ENCODE measurements at regions not wholly inside any gene's neighbourhood (a gene's known extent, or its start where the extent isn't known, plus 50 kb on each side); places are given as distances from the start of the nearest gene placed in this dataset.

- H3K4me1 ChIP-seq = no peaks in the 10 kb centered on the region
- TF ChIP-seq CTCF (IDR thresholded peaks at IDR 0.05; ENCODE audit: insufficient read depth in 1 of 2, low read depth in 1 of 2, low read length in 1 of 2, severe bottlenecking in 1 of 2, unreplicated experiment in 1 of 2) = no peak
- no peaks in the 10 kb centered on the region for H3K27me3 ChIP-seq (replicated peaks; ENCODE audit: control insufficient read depth, insufficient read depth, low read length)
- H3K36me3 Mint-ChIP-seq (ENCODE audit: insufficient read depth, unreplicated experiment) = no peaks in the 10 kb centered on the region
- no peak for DNase-seq
- peaks cover 22% of the 10 kb centered on the region for H3K27me3 Mint-ChIP-seq (ENCODE audit: insufficient read depth, unreplicated experiment)
- POLR2A ChIA-PET = no interaction called here
- H3K4me3 Mint-ChIP-seq (ENCODE audit: unreplicated experiment) = no peak overlapping the region
- no peak overlapping the region for H3K4me3 ChIP-seq (ENCODE audit: low read depth, low read length)
- H3K36me3 ChIP-seq (ENCODE audit: control insufficient read depth, insufficient read depth, low read length) = no peaks in the 10 kb centered on the region
- intact Hi-C loops (cut with micrococcal nuclease; ENCODE audit: unreplicated experiment) = no loop called here
- no peaks in the 10 kb centered on the region for H3K9me3 ChIP-seq
- no TSS peak for BruUV-seq (replicated peaks)
- no peaks in the 10 kb centered on the region for H3K4me1 Mint-ChIP-seq (ENCODE audit: low read depth, unreplicated experiment)
- CTCF ChIA-PET = no interaction called here
- H3K27ac Mint-ChIP-seq (ENCODE audit: unreplicated experiment) = no peak overlapping the region
- H3K9me3 Mint-ChIP-seq (ENCODE audit: unreplicated experiment) = no peaks in the 10 kb centered on the region
These were observed 78.7 kb upstream of the ACTBL2 start for GRCh38 chr5:57561231-57561842.

GRCh38 chr5:57559110-57559635 lies 76.6 kb upstream of the ACTBL2 start:
- H3K4me1 Mint-ChIP-seq (ENCODE audit: low read depth, unreplicated experiment) = no peaks in the 10 kb centered on the region
- H3K27me3 Mint-ChIP-seq (ENCODE audit: insufficient read depth, unreplicated experiment) = peaks cover 20% of the 10 kb centered on the region
- no peak for TF ChIP-seq CTCF (IDR thresholded peaks at IDR 0.05; ENCODE audit: insufficient read depth in 1 of 2, low read depth in 1 of 2, low read length in 1 of 2, severe bottlenecking in 1 of 2, unreplicated experiment in 1 of 2)
- no peak for DNase-seq
- no peaks in the 10 kb centered on the region for H3K4me1 ChIP-seq
- intact Hi-C loops (cut with micrococcal nuclease; ENCODE audit: unreplicated experiment) = no loop called here
- no peak overlapping the region for H3K4me3 ChIP-seq (ENCODE audit: low read depth, low read length)
- no peak overlapping the region for H3K4me3 Mint-ChIP-seq (ENCODE audit: unreplicated experiment)
- no peaks in the 10 kb centered on the region for H3K36me3 Mint-ChIP-seq (ENCODE audit: insufficient read depth, unreplicated experiment)
- H3K9me3 ChIP-seq = no peaks in the 10 kb centered on the region
- BruUV-seq (replicated peaks) = no TSS peak
- POLR2A ChIA-PET = no interaction called here
- H3K36me3 ChIP-seq (ENCODE audit: control insufficient read depth, insufficient read depth, low read length) = no peaks in the 10 kb centered on the region
- no peaks in the 10 kb centered on the region for H3K9me3 Mint-ChIP-seq (ENCODE audit: unreplicated experiment)
- no peaks in the 10 kb centered on the region for H3K27me3 ChIP-seq (replicated peaks; ENCODE audit: control insufficient read depth, insufficient read depth, low read length)
- CTCF ChIA-PET = no interaction called here
- no peak overlapping the region for H3K27ac Mint-ChIP-seq (ENCODE audit: unreplicated experiment)

GRCh38 chr5:57552033-57552432 lies 69.4 kb upstream of the ACTBL2 start:
- 0 out of 2 replicates have a peak, but pooled peaks cover 1% of the 10 kb centered on the region for H3K27me3 ChIP-seq (replicated peaks; ENCODE audit: control insufficient read depth, insufficient read depth, low read length)
- BruUV-seq (replicated peaks) = no TSS peak
- H3K4me3 ChIP-seq (ENCODE audit: low read depth, low read length) = no peak overlapping the region
- no peaks in the 10 kb centered on the region for H3K9me3 ChIP-seq
- Mint-ChIP-seq H3K27ac (ENCODE audit: unreplicated experiment) (no peak overlapping the region), H3K27me3 (ENCODE audit: insufficient read depth, unreplicated experiment) (peaks cover 17% of the 10 kb centered on the region), H3K4me3 (ENCODE audit: unreplicated experiment) (no peak overlapping the region), H3K4me1 (ENCODE audit: low read depth, unreplicated experiment) (no peaks in the 10 kb centered on the region), H3K36me3 (ENCODE audit: insufficient read depth, unreplicated experiment) (no peaks in the 10 kb centered on the region), H3K9me3 (ENCODE audit: unreplicated experiment) (peaks cover 8% of the 10 kb centered on the region)
- CTCF ChIA-PET = no interaction called here
- no peaks in the 10 kb centered on the region for H3K36me3 ChIP-seq (ENCODE audit: control insufficient read depth, insufficient read depth, low read length)
- intact Hi-C loops (cut with micrococcal nuclease; ENCODE audit: unreplicated experiment) = no loop called here
- DNase-seq = no peak
- H3K4me1 ChIP-seq = no peaks in the 10 kb centered on the region
- POLR2A ChIA-PET = no interaction called here
- no peak for TF ChIP-seq CTCF (IDR thresholded peaks at IDR 0.05; ENCODE audit: insufficient read depth in 1 of 2, low read depth in 1 of 2, low read length in 1 of 2, severe bottlenecking in 1 of 2, unreplicated experiment in 1 of 2)
